ENCODE measurements at regions not wholly inside any gene's neighbourhood (a gene's known extent, or its start where the extent isn't known, plus 50 kb on each side); places are given as distances from the start of the nearest gene placed in this dataset.
"Not testable (repeated sequence)": the region's sequence is repeated elsewhere in the genome, so short reads cannot be mapped to it uniquely, and the experiment has no call there.

DNA sequence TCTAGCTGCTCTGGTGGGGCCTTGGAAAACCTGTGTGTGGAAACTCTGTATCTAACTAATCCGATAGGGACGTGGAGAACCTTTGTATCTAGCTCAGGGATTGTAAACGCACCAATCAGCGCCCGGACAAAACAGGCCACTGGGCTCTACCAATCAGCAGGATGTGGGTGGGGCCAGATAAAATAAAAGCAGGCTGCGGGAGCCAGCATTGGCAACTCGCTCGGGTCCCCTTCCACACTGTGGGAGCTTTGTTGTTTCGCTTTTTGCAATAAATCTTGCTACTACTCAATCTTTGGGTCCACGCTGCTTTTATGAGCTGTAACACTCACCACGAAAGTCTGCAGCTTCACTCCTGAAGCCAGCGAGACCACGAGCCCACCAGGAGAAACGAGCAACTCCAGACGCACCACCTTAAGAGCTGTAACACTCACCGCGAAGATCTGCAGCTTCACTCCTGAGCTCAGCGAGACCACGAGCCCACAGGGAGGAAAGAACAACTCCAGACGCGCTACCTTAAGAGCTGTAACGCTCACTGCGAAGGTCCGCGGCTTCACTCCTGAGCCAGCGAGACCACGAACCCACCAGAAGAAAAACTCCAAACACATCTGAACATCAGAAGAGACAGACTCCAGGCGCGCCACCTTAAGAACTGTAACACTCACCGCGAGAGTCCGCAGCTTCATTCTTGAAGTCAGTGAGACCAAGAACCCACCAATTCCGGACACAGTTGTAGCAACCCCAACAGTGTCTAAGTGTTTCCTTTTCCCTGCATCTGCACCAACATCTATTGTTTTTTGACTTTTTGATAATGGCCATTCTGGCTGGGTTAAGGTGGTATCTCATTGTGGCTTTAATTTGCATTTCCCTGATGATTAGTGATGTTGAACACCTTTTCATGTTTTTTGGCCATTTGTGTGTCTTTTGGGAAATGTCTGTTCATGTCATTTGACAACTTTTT is 92.2 kb upstream of the ITGB1 start:
- not testable (repeated sequence) for TF ChIP-seq TAF7 (optimal IDR thresholded peaks at IDR 0.05; ENCODE audit: borderline replicate concordance, low read depth, low read length); MAX (IDR thresholded peaks at IDR 0.05); GABPA (IDR thresholded peaks at IDR 0.05; ENCODE audit: borderline replicate concordance, insufficient read depth, low read length); PHF8 (conservative IDR thresholded peaks at IDR 0.05; ENCODE audit: low read depth, low read length); KDM1A (IDR thresholded peaks at IDR 0.05; ENCODE audit: borderline replicate concordance, low read length); BACH1 (IDR thresholded peaks at IDR 0.05; ENCODE audit: low read length)
- TF ChIP-seq, protein P1, sequence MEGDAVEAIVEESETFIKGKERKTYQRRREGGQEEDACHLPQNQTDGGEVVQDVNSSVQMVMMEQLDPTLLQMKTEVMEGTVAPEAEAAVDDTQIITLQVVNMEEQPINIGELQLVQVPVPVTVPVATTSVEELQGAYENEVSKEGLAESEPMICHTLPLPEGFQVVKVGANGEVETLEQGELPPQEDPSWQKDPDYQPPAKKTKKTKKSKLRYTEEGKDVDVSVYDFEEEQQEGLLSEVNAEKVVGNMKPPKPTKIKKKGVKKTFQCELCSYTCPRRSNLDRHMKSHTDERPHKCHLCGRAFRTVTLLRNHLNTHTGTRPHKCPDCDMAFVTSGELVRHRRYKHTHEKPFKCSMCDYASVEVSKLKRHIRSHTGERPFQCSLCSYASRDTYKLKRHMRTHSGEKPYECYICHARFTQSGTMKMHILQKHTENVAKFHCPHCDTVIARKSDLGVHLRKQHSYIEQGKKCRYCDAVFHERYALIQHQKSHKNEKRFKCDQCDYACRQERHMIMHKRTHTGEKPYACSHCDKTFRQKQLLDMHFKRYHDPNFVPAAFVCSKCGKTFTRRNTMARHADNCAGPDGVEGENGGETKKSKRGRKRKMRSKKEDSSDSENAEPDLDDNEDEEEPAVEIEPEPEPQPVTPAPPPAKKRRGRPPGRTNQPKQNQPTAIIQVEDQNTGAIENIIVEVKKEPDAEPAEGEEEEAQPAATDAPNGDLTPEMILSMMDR (IDR thresholded peaks at IDR 0.05; ENCODE audit: control extremely low read depth in 1 of 3, insufficient read depth in 1 of 3, low read depth in 1 of 3, low read length in 3 of 3) = not testable (repeated sequence)

All from H1 (cell line).